Lower leg skin (tissue), 4 donors: ENCODE measurements at regions not wholly inside any gene's neighbourhood (a gene's known extent, or its start where the extent isn't known, plus 50 kb on each side); places are given as distances from the start of the nearest gene placed in this dataset.

Experiments used
- DNase-seq, 2 donors: peaks; one replicate each; pipeline ENCODE4 v3.0.0-alpha.2; 2019; ENCODE audit warnings: low spot score in 2 of 2
- H3K4me3 ChIP-seq: fragments of 200-600 bp; sonication (generic); 2 replicates; pipeline ENCODE4 v1.5.1; 2017; ENCODE audit warnings: mild to moderate bottlenecking, low read depth; ENCODE audit not compliant: poor library complexity, severe bottlenecking
- CTCF ChIP-seq, 3 donors: fragments of 450-650 bp; IDR thresholded peaks; one replicate each; pipeline ENCODE4 v1.5.1; 2016; ENCODE audit warnings: antibody characterized with exemption in 3 of 3, mild to moderate bottlenecking in 3 of 3, moderate library complexity in 2 of 3
- POLR2A ChIP-seq, 2 donors: fragments of 450-650 bp; IDR thresholded peaks; one replicate each; pipeline ENCODE4 v1.6.1; 2016 to 2017; ENCODE audit warnings: antibody characterized with exemption in 2 of 2, mild to moderate bottlenecking in 1 of 2, moderate library complexity in 1 of 2
- WGBS, 2 donors: methylation state at CpG; one replicate each; pipeline ENCODE4 v1.1.5; 2018; 5-methylcytosine and 5-hydroxymethylcytosine counted together
- intact Hi-C: fragments of 100-400 bp; cut with DNase I; formaldehyde crosslinking; loops from one replicate; pipeline ENCODE4 v1.15.0; 2023; ENCODE audit warnings: low total_unique reads

GRCh38 chr18:64983497-64984238 is 767.1 kb upstream of the CDH7 start:
- intact Hi-C loops, result no loop called here
- TF ChIP-seq POLR2A (IDR thresholded peaks at IDR 0.05) (no peak), CTCF (IDR thresholded peaks at IDR 0.05) (no peak)
- DNase-seq, result no peak
- no peak overlapping the region for H3K4me3 ChIP-seq
- WGBS, 2 donors, result 92 to 93% methylated on average over 11 to 12 of the region's 14 CpGs

GRCh38 chr18:64982414-64983055 is 768.3 kb upstream of the CDH7 start:
- 26 to 33% methylated on average over 2 of the region's 2 CpGs for WGBS, 2 donors

GRCh38 chr18:64981915-64982314 is 768.9 kb upstream of the CDH7 start:
- no peak overlapping the region for H3K4me3 ChIP-seq
- intact Hi-C loops, result no loop called here
- no peak for TF ChIP-seq CTCF (IDR thresholded peaks at IDR 0.05)

More at GRCh38 chr18:64982414-64983055, 768.3 kb upstream of the CDH7 start:
- intact Hi-C loops, result no loop called here
- no peak overlapping the region for H3K4me3 ChIP-seq
- TF ChIP-seq CTCF (IDR thresholded peaks at IDR 0.05), result no peak
- TF ChIP-seq POLR2A (IDR thresholded peaks at IDR 0.05), result no peak
- no peak for DNase-seq

GRCh38 chr18:64979791-64980190 is 771.0 kb upstream of the CDH7 start:
- DNase-seq, result no peak
- H3K4me3 ChIP-seq, result no peak overlapping the region
- no peak for TF ChIP-seq POLR2A (IDR thresholded peaks at IDR 0.05)
- TF ChIP-seq CTCF (IDR thresholded peaks at IDR 0.05), result no peak
- intact Hi-C loops, result no loop called here
- 82 to 89% methylated on average over 2 of the region's 2 CpGs for WGBS, 2 donors

More at GRCh38 chr18:64981915-64982314, 768.9 kb upstream of the CDH7 start:
- WGBS, 2 donors, result 73 to 85% methylated on average over 2 of the region's 2 CpGs
- no peak for DNase-seq

GRCh38 chr18:64974391-64975125 is 776.3 kb upstream of the CDH7 start:
- DNase-seq, result no peak
- intact Hi-C loops, result no loop called here
- 72 to 74% methylated on average over 8 of the region's 8 CpGs for WGBS, 2 donors
- TF ChIP-seq CTCF (IDR thresholded peaks at IDR 0.05) (no peak), POLR2A (IDR thresholded peaks at IDR 0.05) (no peak)
- no peak overlapping the region for H3K4me3 ChIP-seq
